DMS 273 treated with DMSO at 0.1 percent for 48 hours (cell line): ENCODE measurements at regions not wholly inside any gene's neighbourhood (a gene's known extent, or its start where the extent isn't known, plus 50 kb on each side); places are given as distances from the start of the nearest gene placed in this dataset.

Experiments used
- DNase-seq: peaks from one replicate; lab custom pipeline; 2025; lab: John Stamatoyannopoulos, UW

GRCh38 chr15:87239582-87240230, 1016.8 kb downstream of the NTRK3 start:
- no peak for DNase-seq

DNA sequence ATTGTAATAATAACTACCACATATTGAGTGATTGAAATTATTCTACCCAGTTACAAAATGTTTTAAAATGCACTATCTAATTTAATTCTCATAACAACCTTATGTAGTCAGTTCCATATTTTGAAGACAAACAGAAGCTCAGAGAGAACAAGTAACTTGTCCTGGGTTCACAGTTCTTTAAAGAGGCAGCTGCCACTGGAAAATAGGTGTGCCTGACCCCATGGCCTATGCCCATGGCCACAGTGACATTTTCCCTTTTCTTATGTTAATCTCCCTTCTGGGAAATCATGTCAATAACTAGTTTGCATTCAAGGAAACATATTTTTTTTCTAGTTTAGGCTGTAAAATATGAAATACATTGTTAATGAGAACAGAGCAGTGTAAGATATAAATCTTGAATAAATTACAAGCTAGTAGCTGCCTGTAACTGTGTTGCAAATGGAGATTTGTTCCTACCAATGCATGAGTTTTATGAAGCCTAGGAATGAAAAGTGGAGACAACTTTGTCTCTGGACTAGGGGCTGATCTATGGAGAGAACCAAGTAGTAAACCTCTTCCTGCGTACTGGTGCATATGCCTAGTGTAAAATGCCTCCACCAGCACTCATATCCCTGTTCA, 1018.0 kb downstream of the NTRK3 start:
- no peak for DNase-seq

DNA sequence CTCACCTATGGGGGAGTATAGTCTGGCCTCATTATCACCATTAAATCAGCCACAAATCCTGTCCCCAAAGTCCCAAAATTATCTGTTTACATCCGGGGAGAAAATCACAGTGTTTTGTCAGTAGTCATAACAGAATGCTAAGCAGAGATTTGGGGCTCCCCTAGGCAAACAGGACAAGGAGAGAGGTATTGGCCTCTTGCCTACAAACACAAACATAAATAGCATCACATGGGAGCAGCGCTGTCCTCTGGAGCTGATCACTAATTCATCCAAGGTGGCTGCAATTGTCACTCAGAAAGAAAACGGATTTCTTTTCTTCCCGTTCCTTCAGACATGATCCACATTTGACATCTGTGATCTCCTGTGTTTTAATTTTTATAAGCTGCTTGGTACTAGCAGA, 1028.1 kb downstream of the NTRK3 start:
- no peak for DNase-seq

- no peak for DNase-seq
These were observed 1028.7 kb downstream of the NTRK3 start for GRCh38 chr15:87227846-87228245.

GRCh38 chr15:87225436-87225835, 1031.1 kb downstream of the NTRK3 start:
- no peak for DNase-seq

- no peak for DNase-seq
These were observed 1032.1 kb downstream of the NTRK3 start for GRCh38 chr15:87224404-87224803.

- no peak for DNase-seq
These were observed 1036.6 kb downstream of the NTRK3 start for GRCh38 chr15:87219650-87220615.

DNA sequence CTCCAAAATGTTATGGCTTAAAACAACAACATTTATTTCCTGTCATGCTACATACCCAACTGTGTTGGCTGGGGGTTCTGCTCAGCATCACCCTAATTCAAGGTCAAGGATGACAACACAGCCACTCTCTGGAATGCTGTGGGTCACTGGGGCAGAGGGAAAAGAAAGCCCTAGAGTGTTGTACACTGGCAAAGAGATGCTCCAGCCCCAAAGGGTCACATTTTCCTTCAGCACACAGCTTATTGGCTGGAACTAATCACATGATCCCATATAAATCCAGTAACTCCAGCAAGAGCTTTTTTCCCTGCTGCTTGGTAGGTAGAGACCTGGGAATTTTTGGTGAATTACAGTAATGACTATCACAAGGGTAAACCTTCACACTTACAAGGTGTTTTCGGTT, 1041.4 kb downstream of the NTRK3 start:
- no peak for DNase-seq

GRCh38 chr15:87213626-87214025, 1042.9 kb downstream of the NTRK3 start:
- no peak for DNase-seq

DNA sequence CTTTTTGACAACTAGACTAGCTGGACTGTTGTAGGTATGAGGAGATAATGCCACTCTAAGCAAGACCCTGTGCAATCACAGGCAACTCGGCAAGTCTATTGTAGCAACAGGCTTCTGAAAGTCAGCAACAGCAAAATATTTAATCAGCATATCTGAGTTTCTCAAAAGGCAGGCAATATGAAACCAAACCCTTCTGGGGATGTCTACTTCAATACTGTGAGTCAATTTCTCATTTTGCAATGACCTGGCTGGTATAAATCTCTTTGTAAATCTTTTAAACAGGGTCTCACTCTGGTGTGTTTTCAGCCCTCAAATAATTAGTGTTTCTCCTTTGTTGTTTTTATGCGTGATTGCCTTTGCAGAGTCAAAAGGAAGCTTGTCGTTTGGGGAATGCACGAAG, 1044.5 kb downstream of the NTRK3 start:
- no peak for DNase-seq

GRCh38 chr15:87211547-87211946, 1045.0 kb downstream of the NTRK3 start:
- DNase-seq: no peak

- DNase-seq: no peak
These were observed 1046.4 kb downstream of the NTRK3 start for GRCh38 chr15:87209891-87210689.

DNA sequence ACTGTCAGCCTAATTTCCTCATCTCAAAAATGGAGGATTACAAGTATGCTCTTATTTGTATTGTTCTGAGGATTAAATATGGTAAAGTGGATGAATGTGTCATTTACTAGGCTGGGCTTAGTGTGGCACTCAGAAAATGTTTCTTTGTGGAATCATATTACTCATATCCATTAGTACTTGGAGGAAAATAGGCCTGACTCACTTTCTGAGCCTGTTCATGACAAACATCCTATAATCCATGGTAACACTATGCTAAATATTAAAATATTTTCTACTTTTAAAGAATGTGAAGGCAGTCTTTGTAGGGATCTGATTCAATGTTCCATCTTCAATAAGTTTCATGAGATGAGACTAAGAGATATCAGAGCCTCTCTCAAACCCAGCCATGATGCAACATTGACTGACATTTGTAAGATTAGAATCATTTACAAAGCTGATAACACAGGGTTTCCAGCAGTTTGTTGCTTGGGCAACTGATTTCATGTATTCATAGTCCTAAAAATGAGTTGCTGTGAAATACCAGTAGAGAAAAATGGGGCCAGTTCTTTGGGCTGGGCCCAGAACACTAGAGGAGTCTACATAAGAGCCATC, 1048.5 kb downstream of the NTRK3 start:
- peak; percentile 54 for DNase-seq

GRCh38 chr15:87207251-87207650, 1049.3 kb downstream of the NTRK3 start:
- no peak for DNase-seq

GRCh38 chr15:87201986-87202385, 1054.6 kb downstream of the NTRK3 start:
- no peak for DNase-seq

DNA sequence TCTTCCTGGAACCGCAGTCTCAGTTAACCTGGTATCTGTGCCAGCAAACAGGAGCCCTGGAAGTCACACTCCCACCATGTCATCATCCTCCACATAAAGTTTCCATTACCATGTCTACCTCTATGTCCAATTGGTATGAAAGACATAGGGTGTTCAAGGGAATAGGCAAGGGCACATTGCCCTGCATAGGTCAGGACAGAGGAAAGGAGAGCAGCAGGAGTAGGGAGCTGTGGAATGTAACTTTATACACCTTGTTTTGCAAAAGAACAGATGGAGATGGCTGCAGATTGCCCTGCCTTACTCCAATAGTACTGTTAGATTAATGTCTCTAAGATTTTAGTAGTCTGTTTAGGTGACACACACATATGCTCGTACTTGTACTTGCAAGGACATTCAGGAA, 1056.4 kb downstream of the NTRK3 start:
- peak; percentile 59 for DNase-seq

- DNase-seq: no peak
These were observed 1058.6 kb downstream of the NTRK3 start for GRCh38 chr15:87197981-87198380.

DNA sequence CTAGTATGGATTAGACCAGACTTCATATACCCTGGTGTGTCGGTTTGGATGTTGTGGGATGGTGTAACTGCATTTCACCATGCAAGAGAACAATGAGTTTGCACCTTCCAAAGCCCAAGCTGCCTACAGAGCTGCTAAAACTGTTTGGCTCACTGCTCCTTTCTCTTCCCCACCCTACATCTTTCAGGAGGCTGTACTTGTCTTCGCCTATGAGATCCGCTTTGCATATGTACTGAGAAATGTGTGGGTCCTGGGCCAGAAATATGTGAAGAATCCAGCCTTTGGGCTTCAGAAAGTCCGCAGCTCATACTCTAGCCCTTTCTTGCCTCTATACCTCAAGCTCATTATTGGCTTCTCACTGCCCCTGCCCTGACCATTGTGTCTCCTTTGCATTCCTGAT, 1060.0 kb downstream of the NTRK3 start:
- DNase-seq: no peak

DNA sequence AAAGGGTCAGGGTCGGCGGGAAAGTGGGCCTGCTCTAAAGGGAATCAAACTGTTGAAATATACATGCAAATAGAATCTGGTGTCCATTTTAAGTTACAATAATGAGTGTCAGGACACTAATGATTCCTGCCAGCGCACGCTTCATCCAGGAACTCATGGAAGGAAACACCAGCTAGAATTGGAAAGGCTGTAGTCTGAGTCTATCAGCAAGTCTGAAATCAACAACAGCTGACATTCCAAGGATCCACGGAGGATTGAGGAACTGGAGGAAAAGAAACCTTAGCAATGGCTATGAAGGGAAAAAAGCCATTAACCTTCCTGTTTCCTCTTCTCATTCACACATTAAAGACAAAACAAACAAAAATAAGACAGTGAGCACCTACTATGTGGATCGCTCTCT, 1063.1 kb downstream of the NTRK3 start:
- DNase-seq: no peak

DNA sequence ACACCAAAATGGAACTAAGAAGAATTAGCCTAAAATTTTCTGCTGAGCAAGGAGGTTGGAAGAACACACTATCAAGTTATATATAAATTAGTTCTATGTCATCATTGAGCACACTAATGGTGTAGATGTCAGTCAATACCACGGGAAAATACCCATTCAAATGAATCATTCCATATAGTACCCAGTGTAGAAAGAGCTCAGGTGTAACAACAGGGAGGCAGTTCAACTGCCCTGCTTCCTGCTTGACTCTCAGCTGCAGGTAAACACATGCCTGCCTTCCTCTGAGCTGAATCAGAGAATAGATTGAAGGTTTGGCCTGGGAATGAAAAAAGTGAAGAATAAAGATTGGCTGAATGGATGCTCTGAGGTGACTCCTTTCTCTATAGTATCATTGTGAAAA, 1088.0 kb downstream of the AGBL1 start:
- DNase-seq: no peak

- no peak for DNase-seq
These were observed 1087.4 kb downstream of the AGBL1 start for GRCh38 chr15:87167055-87167454.

DNA sequence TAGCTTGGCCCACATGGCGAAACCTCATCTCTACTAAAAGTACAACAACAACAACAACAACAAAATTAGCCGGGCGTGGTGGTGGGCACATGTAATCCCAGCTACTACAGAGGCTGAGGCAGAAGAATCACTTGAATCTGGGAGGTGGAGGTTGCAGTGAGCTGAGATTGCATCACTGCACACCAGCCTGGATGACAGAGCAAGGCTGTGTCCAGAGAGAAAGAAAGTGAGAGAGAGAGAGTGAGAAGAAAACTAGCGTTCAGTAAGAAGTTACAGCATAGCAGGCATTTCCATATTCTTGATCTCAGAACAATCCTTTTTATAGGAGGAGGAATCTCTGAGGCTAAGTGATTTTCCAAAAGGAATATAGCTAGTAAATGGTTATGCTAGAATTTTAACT, 1076.1 kb downstream of the AGBL1 start:
- DNase-seq: no peak
